ENCODE measurements at regions not wholly inside any gene's neighbourhood (a gene's known extent, or its start where the extent isn't known, plus 50 kb on each side); places are given as distances from the start of the nearest gene placed in this dataset.

DNA sequence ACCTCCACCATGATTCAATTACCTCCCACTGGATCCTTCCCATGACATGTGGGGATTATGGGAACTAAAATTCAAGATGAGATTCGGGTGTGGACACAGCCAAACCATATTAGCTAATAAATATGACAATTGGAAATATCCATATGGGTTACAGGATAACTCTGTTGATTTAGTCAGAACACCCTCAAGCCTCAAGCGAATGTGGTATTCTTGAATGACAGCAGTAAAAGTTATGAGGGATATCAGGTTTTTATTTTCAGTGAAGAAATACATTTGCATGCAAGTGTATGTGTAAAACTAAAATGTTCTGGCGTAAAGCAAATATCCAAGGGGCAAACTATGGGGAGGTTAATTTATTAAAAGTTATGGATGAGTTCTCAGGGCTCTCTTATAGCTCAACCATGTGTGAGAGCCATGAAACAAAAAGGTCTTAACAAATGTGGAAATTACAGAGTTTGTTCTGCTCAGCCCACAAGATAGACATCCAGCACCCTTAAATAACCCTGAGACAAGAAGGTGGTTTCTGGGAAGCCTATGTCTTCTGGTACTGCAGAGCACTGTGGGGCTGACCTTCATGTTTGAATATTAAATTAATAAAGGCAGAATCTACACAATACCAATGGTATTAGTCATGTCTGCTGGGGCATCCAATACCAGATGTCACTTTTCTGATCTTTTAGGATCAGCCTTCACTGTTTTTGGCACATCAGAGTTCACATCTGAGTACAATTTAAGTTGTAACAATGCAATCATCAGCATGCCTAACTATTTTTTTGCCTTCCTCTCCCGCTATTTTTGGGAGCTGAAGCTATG is 370.5 kb upstream of the RSPO3 start:
- intact Hi-C loops (cut with micrococcal nuclease) = no loop called here

DNA sequence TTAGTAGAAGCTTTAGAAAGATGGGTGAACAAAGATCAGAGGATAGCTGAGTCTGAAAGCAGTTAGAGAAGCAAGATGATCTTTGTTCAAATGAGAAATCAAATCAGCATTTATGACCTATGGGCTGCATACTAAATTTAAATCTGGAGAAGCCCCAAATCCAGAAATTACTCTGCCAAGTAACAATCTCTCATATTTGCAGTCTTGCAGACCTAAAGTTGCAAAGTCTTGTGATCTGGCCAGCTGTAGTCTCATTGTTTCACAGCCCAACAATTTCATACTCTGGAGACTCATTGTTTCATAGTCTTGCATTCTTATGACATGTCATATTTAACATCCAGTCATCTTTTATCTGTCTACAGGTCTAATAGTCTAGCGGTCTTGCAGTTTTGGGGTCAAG is 364.9 kb upstream of the RSPO3 start:
- intact Hi-C loops (cut with micrococcal nuclease) = no loop called here

DNA sequence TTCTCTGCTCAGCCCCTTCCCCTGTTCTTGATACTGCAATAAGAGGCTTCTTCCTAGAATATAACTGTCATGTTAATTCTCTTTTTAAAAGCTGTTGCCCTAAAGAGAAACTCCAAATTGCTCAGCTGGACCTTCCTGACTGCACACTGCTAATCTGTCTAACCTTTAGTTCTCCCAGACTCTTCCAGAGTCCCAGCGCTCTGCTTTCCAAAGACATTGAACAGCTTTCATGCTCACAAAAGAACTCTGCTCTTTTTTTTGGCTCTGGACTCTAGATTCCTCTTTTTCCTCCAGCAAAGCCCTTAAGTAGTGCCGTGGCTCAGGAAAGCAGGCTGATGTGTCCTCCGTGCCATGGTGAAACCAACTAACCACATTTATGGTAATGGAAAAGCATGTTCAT is 356.6 kb upstream of the RSPO3 start:
- intact Hi-C loops (cut with micrococcal nuclease) = no loop called here

DNA sequence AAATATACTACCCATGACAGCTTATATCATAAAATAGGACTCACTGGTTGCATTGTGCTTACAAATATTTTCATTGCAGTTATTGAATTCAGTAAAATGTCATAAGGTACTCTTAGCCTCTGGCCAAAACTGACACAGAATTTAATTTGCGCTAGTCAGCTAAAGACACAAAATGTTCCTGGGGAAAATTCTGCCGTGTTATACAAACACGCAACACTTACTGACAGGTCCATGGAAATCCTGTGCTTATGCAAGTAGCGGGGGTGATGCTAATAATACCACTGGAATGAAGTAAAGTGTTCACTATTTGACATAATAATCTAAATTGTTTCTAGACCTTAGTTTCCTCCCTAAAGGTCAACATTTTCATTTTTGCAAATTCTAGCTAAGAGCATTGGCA is 354.4 kb upstream of the RSPO3 start:
- intact Hi-C loops (cut with micrococcal nuclease) = no loop called here

DNA sequence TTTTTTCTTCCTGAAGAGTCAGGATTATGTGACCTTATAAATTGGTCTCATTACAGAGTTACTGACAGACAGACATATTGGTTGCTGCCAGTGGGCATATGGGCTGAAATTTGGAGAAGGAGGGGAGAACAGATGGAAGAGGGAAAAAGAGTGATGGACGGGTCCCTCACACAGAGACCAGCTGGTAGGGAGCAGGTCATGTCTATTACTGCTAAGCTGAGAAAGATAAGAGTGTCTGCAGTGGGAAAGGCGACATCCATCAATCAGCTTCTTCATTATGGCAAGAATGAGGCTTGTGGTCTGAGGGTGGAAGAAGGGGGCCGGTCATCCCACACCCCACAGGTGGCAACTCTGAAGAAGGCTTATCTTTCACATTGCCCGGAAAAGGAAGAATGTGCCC is 353.8 kb upstream of the RSPO3 start:
- intact Hi-C loops (cut with micrococcal nuclease) = no loop called here

DNA sequence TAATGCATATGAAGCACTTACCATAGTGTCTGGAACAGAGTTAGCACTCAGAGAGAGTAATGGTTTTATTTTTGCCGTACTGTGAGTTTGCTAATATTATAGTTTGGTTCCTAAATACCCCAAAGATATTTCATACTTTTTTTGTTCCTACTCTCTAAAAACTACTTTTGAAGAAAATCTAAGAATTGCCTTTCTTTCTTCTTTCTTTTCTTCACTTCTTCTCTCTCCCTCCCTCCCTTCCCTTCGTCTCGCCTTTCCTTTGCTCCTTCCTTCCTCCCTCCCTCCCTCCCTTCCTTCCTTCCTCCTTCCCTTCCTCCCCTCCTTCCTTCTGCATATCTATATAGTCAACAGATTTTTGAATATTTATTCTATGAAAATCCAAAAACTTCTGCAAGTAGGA is 351.7 kb upstream of the RSPO3 start:
- intact Hi-C loops (cut with micrococcal nuclease) = no loop called here

DNA sequence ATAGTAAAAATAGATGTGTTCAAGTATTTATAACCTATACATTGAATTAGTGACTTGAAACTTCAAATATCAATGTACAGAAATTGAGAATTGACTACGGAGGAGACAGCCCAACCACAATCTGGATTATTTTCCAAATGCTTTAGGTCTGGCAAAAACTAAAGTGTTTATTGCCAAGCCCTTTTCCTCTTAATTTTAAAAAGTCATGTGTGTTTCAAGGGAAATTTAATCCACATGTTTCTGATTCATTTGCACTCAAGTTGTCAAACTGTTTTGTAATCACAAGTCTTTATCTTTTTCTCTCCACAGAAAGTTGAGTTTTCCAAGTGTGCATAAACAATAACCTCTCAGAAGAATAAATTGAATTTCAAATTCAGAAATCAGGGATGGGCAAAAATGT is 350.8 kb upstream of the RSPO3 start:
- intact Hi-C loops (cut with micrococcal nuclease) = no loop called here

DNA sequence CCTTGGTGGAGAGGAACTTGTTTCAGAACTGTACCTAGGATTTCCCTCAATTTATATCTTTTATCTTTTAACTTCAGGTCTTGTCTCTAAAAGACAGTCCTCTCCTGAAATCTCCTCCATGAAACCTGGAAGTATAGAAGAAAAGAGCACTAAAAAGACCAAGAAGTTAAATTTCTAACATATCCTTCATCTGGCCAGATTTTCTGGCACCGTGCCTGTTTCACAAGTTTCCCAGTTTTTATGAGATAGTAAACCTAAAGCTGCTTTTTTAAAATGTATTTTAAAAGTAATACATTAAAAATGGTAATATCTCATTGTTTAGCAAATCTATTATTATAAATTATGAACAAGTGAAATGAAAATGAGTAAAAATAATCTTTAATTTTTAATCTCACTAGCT is 348.3 kb upstream of the RSPO3 start:
- intact Hi-C loops (cut with micrococcal nuclease) = no loop called here

DNA sequence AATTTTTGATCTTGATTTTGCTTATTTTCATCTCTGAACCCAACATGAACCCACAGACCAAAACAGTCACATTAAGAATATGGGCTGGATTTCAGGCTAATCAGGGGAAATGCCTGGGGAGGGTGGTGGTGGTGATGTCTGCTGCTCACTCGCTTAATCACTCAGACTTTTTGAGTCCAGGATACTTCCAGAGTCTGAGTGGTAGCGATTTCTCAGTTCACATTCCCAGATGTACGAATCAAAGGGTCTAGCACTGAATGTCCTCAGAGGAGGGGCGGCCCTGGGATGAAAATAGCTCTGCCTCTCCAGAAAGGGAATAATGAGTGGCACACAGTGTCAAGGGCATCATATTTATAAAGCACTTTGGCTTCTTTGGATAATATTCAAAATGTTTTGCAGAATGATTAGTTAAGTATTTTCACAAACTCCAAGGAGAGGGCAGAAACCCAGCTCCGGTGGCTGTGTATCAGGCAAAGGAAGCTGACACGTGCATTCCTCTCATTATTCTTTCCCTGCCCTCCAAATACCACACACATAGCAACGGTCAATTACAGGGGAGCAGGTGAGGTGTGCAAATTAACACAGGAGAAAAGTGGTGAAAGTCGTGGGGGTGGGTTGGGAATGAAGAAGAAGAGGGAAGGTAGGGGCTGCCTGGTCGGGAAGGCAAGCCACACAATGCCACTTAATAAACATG is 345.2 kb upstream of the RSPO3 start:
- intact Hi-C loops (cut with micrococcal nuclease) = no loop called here

DNA sequence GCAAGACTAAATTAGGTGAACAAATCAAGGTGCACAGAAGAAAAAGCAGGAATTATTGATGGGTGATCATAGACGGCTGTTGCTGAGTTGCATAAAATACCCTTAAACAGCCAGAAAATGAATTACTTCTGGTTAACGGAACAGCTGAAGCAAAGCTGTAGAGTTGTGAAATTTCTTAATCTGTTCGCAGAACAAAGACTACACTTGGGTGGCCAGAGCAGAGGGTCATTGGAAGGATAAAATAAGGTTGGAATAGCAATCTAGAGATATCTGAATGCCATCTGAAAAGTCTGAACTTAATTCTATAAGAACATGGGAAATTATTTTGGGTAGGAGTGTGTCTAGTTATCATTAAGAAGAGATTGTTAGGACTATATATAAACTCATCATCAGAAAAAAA is 339.1 kb upstream of the RSPO3 start:
- intact Hi-C loops (cut with micrococcal nuclease) = no loop called here

DNA sequence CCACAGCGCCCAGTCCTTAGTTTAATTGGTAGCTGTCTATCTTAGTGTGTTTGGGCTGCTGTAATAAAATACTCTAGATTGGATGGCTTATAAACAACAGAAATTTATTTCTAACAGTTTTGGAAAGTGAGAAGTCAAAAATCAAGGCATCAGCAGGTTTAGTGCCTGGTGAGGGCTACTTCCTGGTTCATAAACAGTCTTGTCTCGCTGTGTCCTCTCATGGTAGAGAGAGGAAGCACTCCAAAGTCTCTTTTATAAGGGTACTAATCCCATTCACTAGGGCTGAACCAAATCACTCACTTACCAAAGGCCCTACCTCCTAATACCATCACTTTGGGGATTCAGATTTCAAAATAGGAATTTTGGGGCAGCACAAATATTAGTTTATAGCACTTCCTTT is 336.9 kb upstream of the RSPO3 start:
- intact Hi-C loops (cut with micrococcal nuclease) = no loop called here

DNA sequence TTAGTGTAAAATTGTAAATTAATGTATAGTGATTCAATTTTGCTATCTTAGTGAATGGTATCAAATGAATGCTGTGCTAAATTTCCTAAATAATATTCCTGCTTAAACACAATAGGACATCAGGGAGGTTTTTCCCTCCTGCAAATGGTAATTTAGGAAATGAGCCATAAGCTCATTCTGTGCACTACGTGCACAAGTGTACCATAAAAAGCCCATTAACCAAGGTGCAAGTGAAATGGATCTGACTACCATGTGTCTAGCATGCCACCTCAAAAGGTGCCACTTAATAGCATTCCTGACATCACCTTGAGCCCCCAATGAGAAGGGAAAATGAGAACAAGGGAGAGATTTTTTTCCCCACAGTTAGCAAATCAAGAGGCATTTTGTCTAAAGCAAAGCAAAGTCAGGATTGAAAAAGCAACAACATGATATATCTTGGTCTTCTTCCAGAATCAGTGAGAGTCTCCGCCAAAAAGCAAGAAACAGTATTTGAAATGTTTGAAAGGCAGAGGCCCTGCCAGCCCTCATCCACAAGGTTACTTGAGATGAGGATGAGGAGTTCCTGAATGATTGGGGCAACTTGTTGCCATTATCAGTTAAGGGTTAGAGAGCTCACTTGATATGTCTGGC is 334.2 kb upstream of the RSPO3 start:
- intact Hi-C loops (cut with micrococcal nuclease) = no loop called here

DNA sequence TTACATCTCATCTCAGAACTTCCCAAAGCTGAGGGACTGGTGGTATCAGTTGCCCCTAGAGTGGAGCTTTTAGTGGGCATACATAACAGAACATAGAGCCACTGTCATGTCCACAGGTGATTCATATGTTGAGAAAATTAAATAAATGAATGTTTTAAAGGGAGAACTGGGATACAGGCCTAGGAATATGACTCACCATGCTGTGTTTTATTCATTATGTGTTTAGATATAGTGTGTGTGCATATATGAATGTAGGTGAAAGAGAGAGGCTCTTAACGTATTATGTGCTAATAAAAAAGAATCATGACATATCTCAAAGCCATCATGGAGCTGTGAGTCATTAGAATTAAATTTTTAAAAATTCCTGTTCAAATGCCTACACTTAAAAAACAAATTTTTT is 332.2 kb upstream of the RSPO3 start:
- intact Hi-C loops (cut with micrococcal nuclease) = no loop called here

DNA sequence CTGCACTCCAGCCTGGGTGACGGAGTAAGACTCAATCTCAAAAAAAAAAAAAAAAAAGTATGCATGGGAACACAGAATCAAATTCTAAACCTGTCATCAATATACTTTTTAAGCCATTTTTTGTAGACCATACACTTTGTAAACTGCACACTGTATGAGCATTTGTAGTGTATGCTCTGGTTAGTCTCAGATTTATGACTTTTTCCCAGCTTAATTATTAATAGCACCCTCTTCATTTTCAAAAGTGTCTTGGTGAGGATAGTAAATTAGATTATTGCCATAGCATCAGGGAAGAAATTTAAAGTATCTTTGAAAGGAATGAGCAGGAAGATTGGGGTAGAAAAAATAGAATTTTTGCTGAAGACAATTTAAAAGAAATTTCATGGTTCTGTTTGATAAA is 330.8 kb upstream of the RSPO3 start:
- intact Hi-C loops (cut with micrococcal nuclease) = no loop called here

DNA sequence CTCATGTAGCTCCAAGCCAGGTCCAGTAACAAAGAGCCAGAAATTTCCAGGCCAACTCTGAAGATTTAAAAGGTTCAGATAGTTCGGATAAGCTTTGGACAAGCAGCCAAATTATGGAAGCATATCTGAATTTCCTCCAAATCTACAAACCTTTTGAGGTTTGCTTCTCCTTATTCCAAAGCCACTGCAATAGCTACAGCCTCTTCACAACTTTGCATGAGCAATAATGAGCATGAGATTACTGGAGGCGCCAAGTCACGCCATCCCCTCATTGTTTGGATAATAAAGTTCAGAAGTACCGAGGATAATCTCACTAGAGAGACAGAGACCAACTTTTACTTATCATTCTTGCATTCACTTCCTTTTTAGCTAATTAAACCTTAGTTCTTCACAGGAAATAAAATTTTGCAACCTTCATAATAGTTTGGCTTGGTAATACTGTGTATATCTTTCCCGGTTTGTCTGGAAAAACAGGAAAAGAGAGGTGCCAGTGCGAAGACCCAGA is 329.6 kb upstream of the RSPO3 start:
- intact Hi-C loops (cut with micrococcal nuclease) = no loop called here

DNA sequence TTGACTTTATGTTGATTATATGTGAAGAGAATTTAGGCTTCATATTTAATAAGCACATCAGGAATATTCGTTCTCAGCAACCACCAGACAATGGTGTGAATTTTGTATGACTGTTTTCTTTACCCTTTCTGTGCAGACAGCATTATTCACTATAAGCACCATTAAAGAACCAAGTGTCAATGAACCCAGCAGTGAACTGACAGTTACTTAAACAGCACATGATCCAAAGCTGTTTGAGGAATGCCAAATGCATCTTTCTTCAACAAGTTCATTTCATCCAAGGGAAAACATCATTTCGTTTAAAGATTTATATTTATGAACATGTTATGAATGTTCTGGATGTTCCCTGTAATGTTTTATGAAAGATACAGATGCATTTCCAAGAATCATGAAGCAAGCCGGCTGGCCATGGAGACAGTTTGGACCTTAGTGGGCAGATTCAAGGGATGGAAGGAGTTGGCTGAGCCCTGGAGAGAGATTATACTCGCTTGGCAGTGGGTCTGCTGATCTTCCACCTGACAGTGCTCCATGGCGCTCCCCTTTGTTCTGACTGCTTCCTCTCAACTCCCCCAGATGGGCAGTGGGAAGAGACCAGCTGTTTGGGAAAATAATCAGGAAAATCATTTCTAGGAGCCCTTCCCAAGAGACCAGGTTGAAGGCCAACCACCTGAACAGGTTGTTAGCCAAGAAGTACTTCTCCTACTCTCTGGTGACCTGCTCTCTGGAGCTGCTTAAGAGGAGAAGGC is 326.0 kb upstream of the RSPO3 start:
- intact Hi-C loops (cut with micrococcal nuclease) = no loop called here

DNA sequence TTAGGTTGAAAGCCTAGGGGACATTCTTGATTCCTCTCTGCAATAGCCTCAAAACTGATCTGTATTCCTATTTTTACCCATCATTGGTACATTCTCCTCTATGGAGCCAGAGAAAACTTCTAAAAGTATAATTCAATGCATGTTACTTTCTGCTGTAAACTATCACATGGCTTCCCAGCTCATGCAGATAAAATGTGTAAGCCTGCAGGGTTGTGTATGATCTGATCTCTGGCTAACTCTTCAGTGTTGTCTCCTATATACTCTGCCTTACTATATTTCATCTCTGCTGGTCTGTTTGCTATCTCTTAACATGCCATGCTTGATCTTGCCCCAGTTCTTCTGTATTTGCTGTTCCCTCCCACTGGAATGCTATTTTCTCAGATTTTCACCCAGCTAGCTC is 323.3 kb upstream of the RSPO3 start:
- intact Hi-C loops (cut with micrococcal nuclease) = no loop called here

DNA sequence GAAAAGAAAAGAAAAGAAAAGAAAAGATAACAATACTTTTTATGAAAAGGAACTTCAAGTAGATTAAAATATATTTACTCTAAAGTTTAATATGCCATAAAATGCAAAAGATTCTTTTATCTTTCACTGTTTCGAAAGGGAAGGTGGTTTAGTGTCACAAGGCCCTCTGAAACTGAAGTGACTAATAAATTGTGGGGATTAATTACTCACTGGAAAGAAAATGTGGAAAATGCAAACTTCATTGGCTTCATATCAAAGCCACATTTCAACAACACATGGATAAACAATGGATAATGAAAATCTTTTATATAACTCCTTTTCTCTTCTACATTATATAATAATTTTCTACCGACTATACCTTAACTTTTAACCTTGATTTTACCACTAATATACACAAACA is 320.5 kb upstream of the RSPO3 start:
- intact Hi-C loops (cut with micrococcal nuclease) = no loop called here

DNA sequence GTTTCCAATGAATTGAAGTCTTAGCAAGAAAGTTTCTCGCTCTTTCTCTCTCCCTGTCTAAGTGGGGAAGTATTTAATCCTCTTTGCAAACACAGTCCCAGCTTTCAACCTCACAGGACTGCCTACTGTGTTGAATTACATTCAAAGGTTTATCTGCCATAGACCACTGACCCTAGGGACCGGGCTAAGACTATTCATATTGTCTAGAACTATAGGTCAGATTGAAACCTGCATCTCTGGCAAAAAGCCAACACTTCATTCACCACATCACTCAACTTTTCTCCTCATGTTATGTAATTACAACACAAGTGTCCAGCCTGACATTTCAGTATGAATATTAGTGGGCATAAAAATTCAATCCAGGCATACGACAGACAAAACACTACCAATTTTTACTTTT is 314.7 kb upstream of the RSPO3 start:
- intact Hi-C loops (cut with micrococcal nuclease) = loop anchor here (1.0 kb wide), 1 partner anchor 318 kb away; no protein-coding TSS in a partner anchor

DNA sequence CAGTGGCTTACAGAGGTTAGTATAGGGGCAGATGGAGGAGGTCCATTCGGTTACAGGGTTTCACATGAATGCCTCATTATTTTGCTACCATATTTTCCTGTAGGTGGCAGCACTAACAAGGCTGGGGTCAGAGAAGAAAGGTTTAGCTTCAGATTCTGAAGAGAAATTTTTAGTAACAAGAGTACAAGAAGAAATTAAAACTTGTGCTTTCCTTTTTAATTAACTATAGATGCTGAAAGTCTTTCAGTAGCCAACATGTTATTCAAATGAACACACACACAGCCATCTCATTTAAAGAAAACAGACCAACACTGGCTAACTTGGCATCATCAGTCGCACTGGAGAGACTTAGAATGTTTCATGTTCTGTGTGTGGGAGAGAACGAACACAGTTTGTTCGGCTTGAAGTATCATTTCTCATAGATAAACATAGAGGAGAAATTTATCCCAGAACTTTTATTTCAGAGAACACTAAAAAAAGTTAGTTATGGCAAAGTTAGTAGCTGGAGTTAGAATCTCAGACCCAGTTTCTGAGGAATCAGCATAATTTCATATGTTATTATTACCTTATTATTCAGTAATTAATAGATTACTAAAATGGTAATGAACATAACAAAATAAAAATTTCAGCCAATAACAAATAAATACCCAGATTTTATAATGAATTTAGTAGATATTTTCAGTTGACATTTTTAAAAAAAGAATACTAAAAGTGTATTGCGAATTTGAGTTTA is 314.0 kb upstream of the RSPO3 start:
- intact Hi-C loops (cut with micrococcal nuclease) = loop anchor here (1.0 kb wide), 1 partner anchor 317 kb away; no protein-coding TSS in a partner anchor

DNA sequence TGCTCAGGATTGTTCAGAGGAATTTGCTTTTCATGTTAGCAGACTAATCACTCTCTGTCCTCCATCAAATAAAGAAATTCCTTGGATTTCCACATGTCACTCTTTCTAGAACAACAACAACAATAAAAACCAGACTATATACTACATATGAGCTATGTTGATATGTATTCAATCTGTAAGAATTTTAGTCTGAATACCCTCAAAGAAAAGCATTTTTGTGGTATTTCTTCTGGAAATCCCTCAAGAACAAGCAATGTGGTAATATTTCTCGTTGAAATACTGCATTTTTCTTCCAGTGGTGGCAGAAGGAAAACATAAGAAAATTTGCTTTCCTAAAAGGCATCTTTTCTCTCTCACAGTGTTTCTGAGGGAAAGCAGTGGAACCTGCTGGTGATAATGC is 312.6 kb upstream of the RSPO3 start:
- intact Hi-C loops (cut with micrococcal nuclease) = no loop called here

Data from T-helper 2 cell treated with Interferon-gamma antibody and Interleukin-4, amounts not matched to agents 100 ng/mL and 5 ng/mL, for 36 hours (primary cell).